C4-2B (cell line): ENCODE measurements at regions not wholly inside any gene's neighbourhood (a gene's known extent, or its start where the extent isn't known, plus 50 kb on each side); places are given as distances from the start of the nearest gene placed in this dataset.

Experiments
- ZFX ChIP-seq: fragments of 450-650 bp; IDR thresholded peaks from 2 replicates; pipeline ENCODE4 v1.6.1; 2017
- TF ChIP-seq, protein P1 (sequence below): fragments of 450-650 bp; conservative IDR thresholded peaks from 2 replicates; pipeline ENCODE4 v1.5.1; 2017; ENCODE audit warnings: mild to moderate bottlenecking

DNA sequence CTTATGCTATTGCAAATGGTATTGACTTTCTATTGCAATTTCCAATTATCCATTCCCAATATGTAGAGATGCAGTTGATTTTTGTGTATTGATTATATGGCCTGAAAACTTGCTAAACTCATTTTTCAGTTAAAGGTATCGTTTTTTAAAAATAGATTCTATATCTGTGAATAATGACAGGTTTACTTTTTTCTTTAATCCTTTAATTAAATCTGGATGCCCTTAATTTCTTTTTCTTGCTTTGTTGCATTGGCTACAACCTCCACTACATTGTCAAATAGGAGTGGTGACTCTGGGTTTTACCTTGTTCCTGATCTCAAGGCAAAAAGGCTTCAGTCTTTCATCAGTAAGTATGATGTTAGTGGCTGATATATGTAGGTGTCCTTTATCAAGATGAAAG, 522.4 kb downstream of the MATN1 start:
- TF ChIP-seq, protein P1, sequence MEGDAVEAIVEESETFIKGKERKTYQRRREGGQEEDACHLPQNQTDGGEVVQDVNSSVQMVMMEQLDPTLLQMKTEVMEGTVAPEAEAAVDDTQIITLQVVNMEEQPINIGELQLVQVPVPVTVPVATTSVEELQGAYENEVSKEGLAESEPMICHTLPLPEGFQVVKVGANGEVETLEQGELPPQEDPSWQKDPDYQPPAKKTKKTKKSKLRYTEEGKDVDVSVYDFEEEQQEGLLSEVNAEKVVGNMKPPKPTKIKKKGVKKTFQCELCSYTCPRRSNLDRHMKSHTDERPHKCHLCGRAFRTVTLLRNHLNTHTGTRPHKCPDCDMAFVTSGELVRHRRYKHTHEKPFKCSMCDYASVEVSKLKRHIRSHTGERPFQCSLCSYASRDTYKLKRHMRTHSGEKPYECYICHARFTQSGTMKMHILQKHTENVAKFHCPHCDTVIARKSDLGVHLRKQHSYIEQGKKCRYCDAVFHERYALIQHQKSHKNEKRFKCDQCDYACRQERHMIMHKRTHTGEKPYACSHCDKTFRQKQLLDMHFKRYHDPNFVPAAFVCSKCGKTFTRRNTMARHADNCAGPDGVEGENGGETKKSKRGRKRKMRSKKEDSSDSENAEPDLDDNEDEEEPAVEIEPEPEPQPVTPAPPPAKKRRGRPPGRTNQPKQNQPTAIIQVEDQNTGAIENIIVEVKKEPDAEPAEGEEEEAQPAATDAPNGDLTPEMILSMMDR: no peak
- no peak for TF ChIP-seq ZFX
